Epithelial cell of esophagus (primary cell): ENCODE measurements at regions not wholly inside any gene's neighbourhood (a gene's known extent, or its start where the extent isn't known, plus 50 kb on each side); places are given as distances from the start of the nearest gene placed in this dataset.
A peak's percentile ranks its signal among the peaks of the same experiment; 100 is the strongest.

ENCODE experiments used
- DNase-seq: peaks from one replicate; pipeline ENCODE4 v3.0.0; 2010; ENCODE audit warnings: low read depth
- H3K4me3 ChIP-seq: 2 replicates; pipeline ENCODE4 v1.5.1; 2011; ENCODE audit warnings: mild to moderate bottlenecking, low read length, control low read depth
- CTCF ChIP-seq: IDR thresholded peaks from 2 replicates; pipeline ENCODE4 v1.5.1; 2011; ENCODE audit warnings: low read depth, mild to moderate bottlenecking, low read length, control low read depth, inconsistent platforms; ENCODE audit not compliant: insufficient read depth; ENCODE audit errors: missing control alignments

GRCh38 chr5:126043688-126044087 is 379.5 kb upstream of the GRAMD2B start:
- TF ChIP-seq CTCF: no peak
- H3K4me3 ChIP-seq: no peak overlapping the region
- no peak for DNase-seq

GRCh38 chr5:126044111-126044668 is 379.0 kb upstream of the GRAMD2B start:
- H3K4me3 ChIP-seq: no peak overlapping the region
- DNase-seq: peak; percentile 13
- TF ChIP-seq CTCF: no peak

- no peak for TF ChIP-seq CTCF
- no peak for DNase-seq
Measured at GRCh38 chr5:126044931-126045565, 378.2 kb upstream of the GRAMD2B start.

GRCh38 chr5:126046318-126046717 is 376.9 kb upstream of the GRAMD2B start:
- no peak for TF ChIP-seq CTCF
- H3K4me3 ChIP-seq: no peak overlapping the region
- no peak for DNase-seq

More at GRCh38 chr5:126044931-126045565, 378.2 kb upstream of the GRAMD2B start:
- no peak overlapping the region for H3K4me3 ChIP-seq

GRCh38 chr5:126046846-126047571 is 376.2 kb upstream of the GRAMD2B start:
- no peak overlapping the region for H3K4me3 ChIP-seq
- no peak for TF ChIP-seq CTCF
- DNase-seq: no peak

- peak; percentile 32 for DNase-seq
- H3K4me3 ChIP-seq: no peak overlapping the region
- no peak for TF ChIP-seq CTCF
Measured at GRCh38 chr5:126052120-126052519, 371.1 kb upstream of the GRAMD2B start.
